ENCODE measurements at regions not wholly inside any gene's neighbourhood (a gene's known extent, or its start where the extent isn't known, plus 50 kb on each side); places are given as distances from the start of the nearest gene placed in this dataset.

- H3K27ac Mint-ChIP-seq (ENCODE audit: unreplicated experiment), result no peak overlapping the region
- H3K9me3 Mint-ChIP-seq, result no peaks in the 10 kb centered on the region
- TF ChIP-seq CTCF (conservative IDR thresholded peaks at IDR 0.05), result no peak
- no peaks in the 10 kb centered on the region for H3K36me3 Mint-ChIP-seq (ENCODE audit: low read depth)
- H3K27me3 Mint-ChIP-seq (ENCODE audit: low read depth), result peaks cover 3% of the 10 kb centered on the region
- no peak overlapping the region for H3K4me3 Mint-ChIP-seq
- no peaks in the 10 kb centered on the region for H3K4me1 Mint-ChIP-seq
- no peak for DNase-seq (ENCODE audit: low read depth, low spot score)
Observed at GRCh38 chr10:90041585-90041984, 340.2 kb downstream of the KIF20B start.

- Mint-ChIP-seq H3K4me3 (no peak overlapping the region), H3K27me3 (ENCODE audit: low read depth) (peaks cover 3% of the 10 kb centered on the region), H3K4me1 (no peaks in the 10 kb centered on the region), H3K36me3 (ENCODE audit: low read depth) (no peaks in the 10 kb centered on the region), H3K27ac (ENCODE audit: unreplicated experiment) (no peak overlapping the region), H3K9me3 (no peaks in the 10 kb centered on the region)
- no peak for DNase-seq (ENCODE audit: low read depth, low spot score)
- no peak for TF ChIP-seq CTCF (conservative IDR thresholded peaks at IDR 0.05)
Observed at GRCh38 chr10:90042075-90042474, 340.7 kb downstream of the KIF20B start.

GRCh38 chr10:90047243-90047729 is 345.9 kb downstream of the KIF20B start:
- no peak for DNase-seq (ENCODE audit: low read depth, low spot score)
- Mint-ChIP-seq H3K4me1 (peaks cover 2% of the 10 kb centered on the region), H3K4me3 (no peak overlapping the region), H3K9me3 (peaks cover 6% of the 10 kb centered on the region), H3K27me3 (ENCODE audit: low read depth) (no peaks in the 10 kb centered on the region), H3K27ac (ENCODE audit: unreplicated experiment) (no peak overlapping the region), H3K36me3 (ENCODE audit: low read depth) (peaks cover 6% of the 10 kb centered on the region)
- no peak for TF ChIP-seq CTCF (conservative IDR thresholded peaks at IDR 0.05)

GRCh38 chr10:90051053-90051452 is 349.7 kb downstream of the KIF20B start:
- no peaks in the 10 kb centered on the region for H3K27me3 Mint-ChIP-seq (ENCODE audit: low read depth)
- no peak for TF ChIP-seq CTCF (conservative IDR thresholded peaks at IDR 0.05)
- DNase-seq (ENCODE audit: low read depth, low spot score), result no peak
- H3K36me3 Mint-ChIP-seq (ENCODE audit: low read depth), result peaks cover 6% of the 10 kb centered on the region
- peaks cover 6% of the 10 kb centered on the region for H3K9me3 Mint-ChIP-seq
- H3K4me3 Mint-ChIP-seq, result no peak overlapping the region
- peaks cover 10% of the 10 kb centered on the region for H3K4me1 Mint-ChIP-seq
- no peak overlapping the region for H3K27ac Mint-ChIP-seq (ENCODE audit: unreplicated experiment)

GRCh38 chr10:90051474-90051873 is 350.1 kb downstream of the KIF20B start:
- peaks cover 10% of the 10 kb centered on the region for H3K4me1 Mint-ChIP-seq
- no peak overlapping the region for H3K27ac Mint-ChIP-seq (ENCODE audit: unreplicated experiment)
- no peaks in the 10 kb centered on the region for H3K27me3 Mint-ChIP-seq (ENCODE audit: low read depth)
- no peak for TF ChIP-seq CTCF (conservative IDR thresholded peaks at IDR 0.05)
- peaks cover 6% of the 10 kb centered on the region for H3K36me3 Mint-ChIP-seq (ENCODE audit: low read depth)
- DNase-seq (ENCODE audit: low read depth, low spot score), result no peak
- H3K9me3 Mint-ChIP-seq, result peaks cover 6% of the 10 kb centered on the region
- no peak overlapping the region for H3K4me3 Mint-ChIP-seq

GRCh38 chr10:90062786-90063185 is 361.4 kb downstream of the KIF20B start:
- no peak overlapping the region for H3K4me3 Mint-ChIP-seq
- no peak overlapping the region for H3K27ac Mint-ChIP-seq (ENCODE audit: unreplicated experiment)
- H3K27me3 Mint-ChIP-seq (ENCODE audit: low read depth), result no peaks in the 10 kb centered on the region
- no peak for TF ChIP-seq CTCF (conservative IDR thresholded peaks at IDR 0.05)
- H3K4me1 Mint-ChIP-seq, result no peaks in the 10 kb centered on the region
- no peak for DNase-seq (ENCODE audit: low read depth, low spot score)
- H3K9me3 Mint-ChIP-seq, result no peaks in the 10 kb centered on the region
- no peaks in the 10 kb centered on the region for H3K36me3 Mint-ChIP-seq (ENCODE audit: low read depth)

Measured in neural crest cell (in vitro differentiated cells).